ENCODE measurements at regions not wholly inside any gene's neighbourhood (a gene's known extent, or its start where the extent isn't known, plus 50 kb on each side); places are given as distances from the start of the nearest gene placed in this dataset.

DNA sequence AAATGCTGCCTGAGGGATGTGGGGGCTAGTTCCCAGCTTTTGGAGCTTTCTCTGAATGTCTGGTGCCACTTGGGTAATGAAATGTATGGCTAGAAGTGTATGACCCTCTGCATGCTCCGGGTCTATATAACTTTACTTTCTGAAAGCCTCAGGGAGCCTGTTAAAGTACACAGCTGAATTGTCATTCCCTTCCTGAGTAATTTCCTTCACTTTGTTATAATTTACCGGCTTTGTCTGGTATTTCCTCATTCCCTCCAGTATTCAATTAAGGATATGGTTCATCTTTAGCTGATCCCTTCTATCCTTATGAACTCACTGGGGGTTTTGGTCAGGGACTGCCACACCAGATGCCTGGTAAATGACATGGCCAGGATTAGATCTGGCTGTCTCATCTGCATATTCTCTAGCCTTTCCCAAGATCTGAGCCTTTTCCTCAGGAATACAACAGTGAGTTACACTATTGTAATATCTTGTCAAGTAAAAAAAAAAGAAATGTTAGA, 620.3 kb downstream of the ZPLD1 start:
- no peaks in the 10 kb centered on the region for H3K79me2 ChIP-seq (ENCODE audit: control insufficient read depth in 1 of 2, insufficient read depth in 2 of 2, low read length in 2 of 2)
- H3K36me3 ChIP-seq (ENCODE audit: control insufficient read depth in 2 of 4, insufficient read depth in 4 of 4, low read length in 3 of 4), result no peaks in the 10 kb centered on the region
- H3K56ac ChIP-seq (replicated peaks; ENCODE audit: insufficient read length, low read depth, low read length), result no peak overlapping the region
- H3K27ac ChIP-seq (ENCODE audit: low read depth, low read length), result no peak overlapping the region
- POLR2A ChIA-PET (ENCODE audit: partially characterized antibody), result no interaction called here
- TF ChIP-seq, protein P1, sequence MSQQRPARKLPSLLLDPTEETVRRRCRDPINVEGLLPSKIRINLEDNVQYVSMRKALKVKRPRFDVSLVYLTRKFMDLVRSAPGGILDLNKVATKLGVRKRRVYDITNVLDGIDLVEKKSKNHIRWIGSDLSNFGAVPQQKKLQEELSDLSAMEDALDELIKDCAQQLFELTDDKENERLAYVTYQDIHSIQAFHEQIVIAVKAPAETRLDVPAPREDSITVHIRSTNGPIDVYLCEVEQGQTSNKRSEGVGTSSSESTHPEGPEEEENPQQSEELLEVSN (IDR thresholded peaks at IDR 0.05), result no peak
- TF ChIP-seq SP2 (IDR thresholded peaks at IDR 0.05; ENCODE audit: low read length) (no peak), HDAC6 (IDR thresholded peaks at IDR 0.05; ENCODE audit: low read depth, low read length) (no peak)
- no peak overlapping the region for H2AFZ ChIP-seq (ENCODE audit: low read length)
- H3K4me2 ChIP-seq (ENCODE audit: insufficient read depth in 1 of 2, low read depth in 2 of 2, low read length in 2 of 2), result no peak overlapping the region
- H3K9ac ChIP-seq (replicated peaks in 1 of 4; ENCODE audit: extremely low read depth in 1 of 4, low read depth in 3 of 4, low read length in 3 of 4), result no peak overlapping the region
- DNase-seq (ENCODE audit: low read depth in 1 of 2, low spot score in 2 of 2) (no peak), FAIRE-seq (no peak)
- no peaks in the 10 kb centered on the region for H4K20me1 ChIP-seq (replicated peaks in 1 of 2; ENCODE audit: control insufficient read depth in 1 of 2, insufficient read depth in 2 of 2, low read length in 2 of 2)
- no peak overlapping the region for H3K4ac ChIP-seq (replicated peaks; ENCODE audit: insufficient read length, low read depth, low read length)
- no peaks in the 10 kb centered on the region; a peak in 1 of 7 replicates for H3K4me1 ChIP-seq (replicated peaks in 1 of 4; ENCODE audit: control insufficient read depth in 3 of 4, insufficient read depth in 4 of 4, low read length in 3 of 4)
- H4K91ac ChIP-seq (replicated peaks; ENCODE audit: insufficient read length, low read length), result no peak overlapping the region
- H2BK12ac ChIP-seq (ENCODE audit: low read depth, low read length), result no peak overlapping the region
- H3K4me3 ChIP-seq (ENCODE audit: extremely low read depth in 1 of 4, insufficient read depth in 2 of 4, low read depth in 3 of 4, low read length in 4 of 4), result no peak overlapping the region
- H2BK15ac ChIP-seq (ENCODE audit: low read length), result no peak overlapping the region
- no peaks in the 10 kb centered on the region for H3K9me3 ChIP-seq (ENCODE audit: insufficient read depth in 2 of 2, low read depth in 1 of 2, low read length in 1 of 2)
- no peak overlapping the region for H3K23ac ChIP-seq (ENCODE audit: insufficient read length)
- WGBS, 2 experiments (ENCODE audit: extremely low coverage in 1 of 2, insufficient coverage in 1 of 2, insufficient read length in 1 of 2, insufficient replicate concordance in 2 of 2, low coverage in 1 of 2, low lambda C conversion rate in 2 of 2, missing lambda C conversion rate in 1 of 2), result 93% methylated on average over 2 of the region's 2 CpGs; no CpG with 5 or more reads in 1 of the 2 experiments
- H2BK120ac ChIP-seq (replicated peaks; ENCODE audit: low read depth, low read length), result no peak overlapping the region
- H2BK20ac ChIP-seq (ENCODE audit: low read length), result no peak overlapping the region
- CTCF ChIA-PET (ENCODE audit: partially characterized antibody), result no interaction called here
- H4K5ac ChIP-seq (ENCODE audit: insufficient read length, low read depth, low read length), result no peak overlapping the region
- H2BK5ac ChIP-seq (ENCODE audit: low read depth, low read length), result no peak overlapping the region
- H3K79me1 ChIP-seq (ENCODE audit: low read depth, low read length), result no peaks in the 10 kb centered on the region
- no peak overlapping the region for H2AK5ac ChIP-seq (ENCODE audit: low read depth, low read length)
- no peak overlapping the region for H3K14ac ChIP-seq (ENCODE audit: insufficient read length)
- no peaks in the 10 kb centered on the region for H3K27me3 ChIP-seq (replicated peaks in 1 of 4; ENCODE audit: control insufficient read depth in 3 of 4, extremely low read depth in 1 of 4, insufficient read depth in 3 of 4, low read length in 3 of 4)
- no peak overlapping the region for H3K18ac ChIP-seq (ENCODE audit: extremely low read depth, low read length)
- no peaks in the 10 kb centered on the region for H3K23me2 ChIP-seq (ENCODE audit: low read depth, low read length)
- no peak overlapping the region for H4K8ac ChIP-seq (ENCODE audit: extremely low read depth, insufficient read depth, low read length)
